H1 (cell line): ENCODE measurements at regions not wholly inside any gene's neighbourhood (a gene's known extent, or its start where the extent isn't known, plus 50 kb on each side); places are given as distances from the start of the nearest gene placed in this dataset.

Experiments used
- CTCF ChIA-PET: fragments of 300-600 bp; sonication (Branson Sonifier 250); formaldehyde crosslinking; loops from one replicate; lab custom pipeline; 2021; ENCODE audit not compliant: partially characterized antibody; lab: Charles Lee
- POLR2A ChIA-PET: fragments of 300-600 bp; sonication (Branson Sonifier 250); formaldehyde crosslinking; loops from one replicate; lab custom pipeline; 2021; ENCODE audit warnings: inconsistent platforms; ENCODE audit not compliant: partially characterized antibody; lab: Charles Lee
- DNase-seq, 2 experiments: peaks; one replicate each; pipeline versions ENCODE4 v3.0.0 to v3.0.0-alpha.2; 2010 to 2022; ENCODE audit warnings: low spot score in 2 of 2, low read depth in 1 of 2, mixed read lengths in 1 of 2
- FAIRE-seq: peaks from 2 replicates; lab custom pipeline; 2011; peaks lifted over from hg19 to GRCh38; lab: Jason Lieb, UNC
- H2AFZ ChIP-seq: 2 replicates; pipeline ENCODE4 v1.8.1; 2012; ENCODE audit warnings: low read length, inconsistent platforms
- H2AK5ac ChIP-seq: 2 replicates; pipeline ENCODE4 v1.6.1; 2013; ENCODE audit warnings: low read depth, low read length
- H2BK120ac ChIP-seq: replicated peaks from 2 replicates; pipeline ENCODE3; 2013; ENCODE audit warnings: low read depth, low read length, inconsistent platforms
- H2BK12ac ChIP-seq: 2 replicates; pipeline ENCODE4 v1.6.1; 2013; ENCODE audit warnings: low read depth, low read length
- H2BK15ac ChIP-seq: 2 replicates; pipeline ENCODE4 v1.6.1; 2013; ENCODE audit warnings: low read length
- H2BK20ac ChIP-seq: 2 replicates; pipeline ENCODE4 v1.6.1; 2013; ENCODE audit warnings: low read length
- H2BK5ac ChIP-seq: 2 replicates; pipeline ENCODE4 v1.6.1; 2013; ENCODE audit warnings: low read depth, low read length
- H3K14ac ChIP-seq: 2 replicates; pipeline ENCODE4 v1.6.1; 2013; ENCODE audit warnings: inconsistent platforms; ENCODE audit not compliant: insufficient read length
- H3K18ac ChIP-seq: 2 replicates; pipeline ENCODE4 v1.6.1; 2013; ENCODE audit warnings: low read length; ENCODE audit errors: extremely low read depth
- H3K23ac ChIP-seq: 2 replicates; pipeline ENCODE4 v1.6.1; 2013; ENCODE audit warnings: inconsistent platforms; ENCODE audit not compliant: insufficient read length
- H3K23me2 ChIP-seq: 2 replicates; pipeline ENCODE4 v1.6.1; 2013; ENCODE audit warnings: low read depth, low read length
- H3K27ac ChIP-seq: 2 replicates; pipeline ENCODE4 v1.6.1; 2011; ENCODE audit warnings: low read depth, low read length, inconsistent platforms
- H3K27me3 ChIP-seq, 4 experiments: replicated peaks in 1 of 4; 1 replicate in 1 of 4; 2 replicates in 3 of 4; pipeline versions ENCODE4 v1.6.1 to v1.8.1; 2011 to 2013; ENCODE audit warnings: low read length in 3 of 4, mild to moderate bottlenecking in 3 of 4, inconsistent platforms in 2 of 4, mixed read lengths in 2 of 4, moderate library complexity in 1 of 4; ENCODE audit not compliant: control insufficient read depth in 3 of 4, insufficient read depth in 3 of 4; ENCODE audit errors: extremely low read depth in 1 of 4
- H3K36me3 ChIP-seq, 4 experiments: 2 replicates each; pipeline versions ENCODE4 v1.6.1 to v1.8.1; 2011 to 2013; ENCODE audit warnings: mild to moderate bottlenecking in 4 of 4, low read length in 3 of 4, moderate library complexity in 2 of 4, control low read depth in 1 of 4, inconsistent platforms in 1 of 4; ENCODE audit not compliant: insufficient read depth in 4 of 4, control insufficient read depth in 2 of 4
- H3K4ac ChIP-seq: replicated peaks from 2 replicates; pipeline ENCODE3; 2013; ENCODE audit warnings: low read length, low read depth, mixed read lengths, inconsistent platforms; ENCODE audit not compliant: insufficient read length
- H3K4me1 ChIP-seq, 4 experiments: replicated peaks in 1 of 4; 1 replicate in 1 of 4; 2 replicates in 3 of 4; pipeline versions ENCODE4 v1.6.1 to v1.8.1; 2011 to 2013; ENCODE audit warnings: low read length in 3 of 4, inconsistent platforms in 2 of 4, mixed read lengths in 1 of 4; ENCODE audit not compliant: insufficient read depth in 4 of 4, control insufficient read depth in 3 of 4
- H3K4me2 ChIP-seq, 2 experiments: 2 replicates each; pipeline versions ENCODE4 v1.6.1 to v1.8.1; 2011 to 2013; ENCODE audit warnings: low read depth in 2 of 2, low read length in 2 of 2, control low read depth in 1 of 2, inconsistent platforms in 1 of 2, mild to moderate bottlenecking in 1 of 2; ENCODE audit not compliant: insufficient read depth in 1 of 2
- H3K4me3 ChIP-seq, 4 experiments: fragments of 200-600, 300-600 bp in 1 of 4; sonication (generic), shearing (Covaris generic), sonication (Bioruptor Twin) in 1 of 4; 2 replicates each; pipeline versions ENCODE4 v1.5.1 to v1.8.1; 2011 to 2016; ENCODE audit warnings: low read length in 4 of 4, low read depth in 3 of 4, control low read depth in 2 of 4, inconsistent platforms in 2 of 4, mild to moderate bottlenecking in 2 of 4, mixed read lengths in 1 of 4, moderate library complexity in 1 of 4; ENCODE audit not compliant: insufficient read depth in 2 of 4; ENCODE audit errors: extremely low read depth in 1 of 4
- H3K56ac ChIP-seq: replicated peaks from 2 replicates; pipeline ENCODE3; 2013; ENCODE audit warnings: low read depth, mild to moderate bottlenecking, mixed read lengths, low read length, inconsistent platforms; ENCODE audit not compliant: insufficient read length
- H3K79me1 ChIP-seq: 2 replicates; pipeline ENCODE4 v1.6.1; 2013; ENCODE audit warnings: low read depth, low read length, control low read depth
- H3K79me2 ChIP-seq, 2 experiments: 2 replicates each; pipeline versions ENCODE4 v1.6.1 to v1.8.1; 2012 to 2013; ENCODE audit warnings: low read length in 2 of 2, mild to moderate bottlenecking in 2 of 2, inconsistent platforms in 1 of 2; ENCODE audit not compliant: insufficient read depth in 2 of 2, control insufficient read depth in 1 of 2
- H3K9ac ChIP-seq, 4 experiments: replicated peaks in 1 of 4; 1 replicate in 1 of 4; 2 replicates in 3 of 4; pipeline versions ENCODE4 v1.6.1 to v1.8.1; 2011 to 2013; ENCODE audit warnings: low read depth in 3 of 4, low read length in 3 of 4, control low read depth in 2 of 4, mild to moderate bottlenecking in 2 of 4, moderate library complexity in 2 of 4, inconsistent platforms in 1 of 4; ENCODE audit errors: extremely low read depth in 1 of 4
- H3K9me3 ChIP-seq, 2 experiments: 2 replicates each; pipeline versions ENCODE4 v1.6.1 to v1.8.1; 2012 to 2013; ENCODE audit warnings: mild to moderate bottlenecking in 2 of 2, moderate library complexity in 2 of 2, control low read depth in 1 of 2, inconsistent platforms in 1 of 2, low read depth in 1 of 2, low read length in 1 of 2, mixed read lengths in 1 of 2; ENCODE audit not compliant: insufficient read depth in 2 of 2
- H4K20me1 ChIP-seq, 2 experiments: replicated peaks in 1 of 2; 2 replicates each; pipeline versions ENCODE3 to v1.8.1; 2011 to 2013; ENCODE audit warnings: inconsistent platforms in 2 of 2, low read length in 2 of 2, mild to moderate bottlenecking in 1 of 2; ENCODE audit not compliant: insufficient read depth in 2 of 2, control insufficient read depth in 1 of 2
- H4K5ac ChIP-seq: 2 replicates; pipeline ENCODE4 v1.6.1; 2013; ENCODE audit warnings: low read length, low read depth, mixed read lengths, inconsistent platforms; ENCODE audit not compliant: insufficient read length
- H4K8ac ChIP-seq: 2 replicates; pipeline ENCODE4 v1.8.0; 2013; ENCODE audit warnings: mild to moderate bottlenecking, moderate library complexity, low read length, inconsistent platforms; ENCODE audit not compliant: insufficient read depth; ENCODE audit errors: extremely low read depth
- H4K91ac ChIP-seq: replicated peaks from 2 replicates; pipeline ENCODE3; 2013; ENCODE audit warnings: low read length, mixed read lengths, inconsistent platforms; ENCODE audit not compliant: insufficient read length
- ASH2L ChIP-seq: fragments of 200-600, 300-600 bp; sonication (generic); IDR thresholded peaks from one replicate; pipeline ENCODE4 v1.7.1; 2017; ENCODE audit warnings: low read length
- BCL11A ChIP-seq, 2 experiments: IDR thresholded peaks; one replicate each; pipeline ENCODE4 v1.6.1; 2011; ENCODE audit warnings: low read depth in 2 of 2, low read length in 2 of 2, mild to moderate bottlenecking in 2 of 2
- CBX8 ChIP-seq: fragments of 300-800, 300-1000 bp; sonication (generic); IDR thresholded peaks from 2 replicates; pipeline ENCODE4 v1.7.1; 2016; ENCODE audit warnings: low read depth, low read length, borderline replicate concordance
- CEBPB ChIP-seq: IDR thresholded peaks from 2 replicates; pipeline ENCODE4 v1.6.1; 2012; ENCODE audit warnings: low read depth, low read length
- CHD2 ChIP-seq: IDR thresholded peaks from 2 replicates; pipeline ENCODE4 v1.6.1; 2012; ENCODE audit warnings: low read length, improper control_type of control experiment
- EP300 ChIP-seq, 2 experiments: IDR thresholded peaks; 1 replicate in 1 of 2; 2 replicates in 1 of 2; pipeline ENCODE4 v1.6.1; 2011 to 2012; ENCODE audit warnings: low read depth in 2 of 2, low read length in 2 of 2, mild to moderate bottlenecking in 2 of 2, borderline replicate concordance in 1 of 2, inconsistent platforms in 1 of 2, moderate library complexity in 1 of 2
- FOSL1 ChIP-seq: IDR thresholded peaks from 2 replicates; pipeline ENCODE4 v1.6.1; 2011; ENCODE audit warnings: mild to moderate bottlenecking, low read depth, low read length, moderate library complexity; ENCODE audit not compliant: insufficient read depth
- JUN ChIP-seq: IDR thresholded peaks from 2 replicates; pipeline ENCODE4 v1.6.1; 2011; ENCODE audit warnings: low read depth, mild to moderate bottlenecking, improper control_type of control experiment, low read length
- KDM1A ChIP-seq: fragments of 200-600, 300-600 bp; sonication (generic); IDR thresholded peaks from 2 replicates; pipeline ENCODE4 v1.7.1; 2016; ENCODE audit warnings: mild to moderate bottlenecking, low read length, borderline replicate concordance
- NANOG ChIP-seq: IDR thresholded peaks from 2 replicates; pipeline ENCODE4 v1.6.1; 2011; ENCODE audit warnings: low read length, low read depth, mild to moderate bottlenecking, inconsistent platforms; ENCODE audit not compliant: insufficient read depth, poor library complexity, severe bottlenecking
- NRF1 ChIP-seq: IDR thresholded peaks from 2 replicates; pipeline ENCODE4 v1.6.1; 2011; ENCODE audit warnings: mild to moderate bottlenecking, low read depth, low read length, improper control_type of control experiment
- SP1 ChIP-seq: IDR thresholded peaks from 2 replicates; pipeline ENCODE4 v1.6.1; 2011; ENCODE audit warnings: low read depth, low read length
- TEAD4 ChIP-seq: IDR thresholded peaks from 2 replicates; pipeline ENCODE4 v1.6.1; 2012; ENCODE audit warnings: low read depth, low read length, inconsistent platforms, mixed read lengths
- TF ChIP-seq, protein P1 (sequence below), 3 experiments: IDR thresholded peaks; 1 replicate in 2 of 3; 2 replicates in 1 of 3; pipeline versions ENCODE4 v1.5.1 to v1.6.1; 2011; ENCODE audit warnings: low read length in 3 of 3, mild to moderate bottlenecking in 3 of 3, inconsistent platforms in 2 of 3, low read depth in 1 of 3, moderate library complexity in 1 of 3; ENCODE audit not compliant: insufficient read depth in 1 of 3; ENCODE audit errors: control extremely low read depth in 1 of 3

DNA sequence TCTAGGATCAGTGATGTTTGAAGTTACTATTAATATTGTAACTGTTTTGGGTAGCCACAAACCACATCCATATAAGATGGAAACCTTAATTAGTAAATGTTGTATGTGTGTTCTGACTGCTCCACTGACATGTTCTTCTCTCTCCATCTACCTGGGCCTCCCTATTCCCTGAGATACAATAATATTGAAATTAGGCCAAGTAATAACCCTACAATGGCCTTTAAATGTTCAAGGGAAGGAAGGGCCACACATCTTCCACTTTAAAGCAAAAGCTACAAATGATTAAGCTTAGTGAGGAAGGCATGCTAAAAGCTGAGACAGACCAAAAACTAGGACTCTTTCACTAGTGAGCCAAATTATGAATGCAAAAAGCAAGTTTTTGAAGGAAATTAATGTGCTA lies 176.4 kb upstream of the ANK3 start:
- H3K36me3 ChIP-seq, result no peaks in the 10 kb centered on the region
- H3K79me2 ChIP-seq, result no peaks in the 10 kb centered on the region
- H3K27me3 ChIP-seq, result no peaks in the 10 kb centered on the region
- no peak overlapping the region for H3K9ac ChIP-seq
- H3K27ac ChIP-seq, result no peak overlapping the region
- H2BK15ac ChIP-seq, result no peak overlapping the region
- FAIRE-seq (no peak), DNase-seq (no peak)
- no peak overlapping the region for H4K91ac ChIP-seq
- no peak overlapping the region for H3K23ac ChIP-seq
- no peak overlapping the region for H4K8ac ChIP-seq
- H2BK12ac ChIP-seq, result no peak overlapping the region
- H3K4me1 ChIP-seq, result no peaks in the 10 kb centered on the region
- no peaks in the 10 kb centered on the region for H4K20me1 ChIP-seq
- ChIA-PET POLR2A (no interaction called here), CTCF (no interaction called here)
- no peak overlapping the region for H2AFZ ChIP-seq
- no peak overlapping the region for H2AK5ac ChIP-seq
- H3K4me2 ChIP-seq, result no peak overlapping the region
- no peak overlapping the region for H3K56ac ChIP-seq
- no peak overlapping the region for H2BK20ac ChIP-seq
- no peak overlapping the region for H2BK5ac ChIP-seq
- no peak overlapping the region for H3K18ac ChIP-seq
- H3K79me1 ChIP-seq, result no peaks in the 10 kb centered on the region
- no peak overlapping the region for H3K4me3 ChIP-seq
- no peaks in the 10 kb centered on the region for H3K23me2 ChIP-seq
- no peak overlapping the region for H3K14ac ChIP-seq
- H4K5ac ChIP-seq, result no peak overlapping the region
- no peak overlapping the region for H2BK120ac ChIP-seq
- H3K4ac ChIP-seq, result no peak overlapping the region
- peaks cover 5% of the 10 kb centered on the region in 2 experiments; a peak in 2 of 4 replicates for H3K9me3 ChIP-seq
- TF ChIP-seq NANOG (no peak), ASH2L (no peak), NRF1 (no peak), TEAD4 (no peak), KDM1A (no peak), JUN (no peak), CHD2 (no peak), FOSL1 (no peak), CEBPB (no peak), EP300 (IDR thresholded peaks at IDR 0.05; ENCODE audit: borderline replicate concordance in 1 of 2, low read depth in 2 of 2, low read length in 2 of 2) (no peak), BCL11A (IDR thresholded peaks at IDR 0.05; ENCODE audit: low read depth in 2 of 2, low read length in 2 of 2) (no peak), CBX8 (no peak), SP1 (no peak)
- TF ChIP-seq, protein P1, sequence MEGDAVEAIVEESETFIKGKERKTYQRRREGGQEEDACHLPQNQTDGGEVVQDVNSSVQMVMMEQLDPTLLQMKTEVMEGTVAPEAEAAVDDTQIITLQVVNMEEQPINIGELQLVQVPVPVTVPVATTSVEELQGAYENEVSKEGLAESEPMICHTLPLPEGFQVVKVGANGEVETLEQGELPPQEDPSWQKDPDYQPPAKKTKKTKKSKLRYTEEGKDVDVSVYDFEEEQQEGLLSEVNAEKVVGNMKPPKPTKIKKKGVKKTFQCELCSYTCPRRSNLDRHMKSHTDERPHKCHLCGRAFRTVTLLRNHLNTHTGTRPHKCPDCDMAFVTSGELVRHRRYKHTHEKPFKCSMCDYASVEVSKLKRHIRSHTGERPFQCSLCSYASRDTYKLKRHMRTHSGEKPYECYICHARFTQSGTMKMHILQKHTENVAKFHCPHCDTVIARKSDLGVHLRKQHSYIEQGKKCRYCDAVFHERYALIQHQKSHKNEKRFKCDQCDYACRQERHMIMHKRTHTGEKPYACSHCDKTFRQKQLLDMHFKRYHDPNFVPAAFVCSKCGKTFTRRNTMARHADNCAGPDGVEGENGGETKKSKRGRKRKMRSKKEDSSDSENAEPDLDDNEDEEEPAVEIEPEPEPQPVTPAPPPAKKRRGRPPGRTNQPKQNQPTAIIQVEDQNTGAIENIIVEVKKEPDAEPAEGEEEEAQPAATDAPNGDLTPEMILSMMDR (IDR thresholded peaks at IDR 0.05; ENCODE audit: control extremely low read depth in 1 of 3, insufficient read depth in 1 of 3, low read depth in 1 of 3, low read length in 3 of 3), result no peak
